OCI-LY7 (cell line): ENCODE measurements at regions not wholly inside any gene's neighbourhood (a gene's known extent, or its start where the extent isn't known, plus 50 kb on each side); places are given as distances from the start of the nearest gene placed in this dataset.

Source experiments
- CTCF ChIP-seq: fragments of 200-600 bp; sonication (generic); conservative IDR thresholded peaks from 2 replicates; pipeline ENCODE4 v1.5.1; 2014; ENCODE audit warnings: mild to moderate bottlenecking, antibody characterized with exemption, low read length, moderate library complexity, mixed read lengths
- EZH2phosphoT487 ChIP-seq: fragments of 200-600 bp; sonication (generic); IDR thresholded peaks from 2 replicates; pipeline ENCODE4 v1.6.1; 2018; ENCODE audit warnings: low read depth, borderline replicate concordance, mild to moderate bottlenecking, mixed run types, antibody characterized with exemption, low read length, moderate library complexity, mixed read lengths

- no peak for TF ChIP-seq CTCF
- no peak for TF ChIP-seq EZH2phosphoT487
Measured at GRCh38 chr10:30756151-30756550, 126.6 kb upstream of the LYZL2 start.
